Activated B cell treated with CpG ODN at 0.5 μM for 24 hours (primary cell): ENCODE measurements at regions not wholly inside any gene's neighbourhood (a gene's known extent, or its start where the extent isn't known, plus 50 kb on each side); places are given as distances from the start of the nearest gene placed in this dataset.

Experiments
- ATAC-seq: fragments of 200-7000 bp; cut with Tn5 transposase; one replicate; pipeline ENCODE4 v1.10.0; 2021; ENCODE audit warnings: low read depth, mild to moderate bottlenecking, moderate library complexity
- CTCF ChIA-PET: fragments of 350-600 bp; sonication (Branson Sonifier 250); formaldehyde crosslinking; loops from one replicate; lab custom pipeline; 2021; ENCODE audit warnings: antibody characterized with exemption; lab: Charles Lee
- POLR2A ChIA-PET: fragments of 350-600 bp; sonication (Branson Sonifier 250); formaldehyde crosslinking; loops from one replicate; lab custom pipeline; 2021; ENCODE audit warnings: antibody characterized with exemption; lab: Charles Lee
- DNase-seq: peaks from one replicate; pipeline ENCODE4 v3.0.0; 2022
- H3K27ac Mint-ChIP-seq: one replicate; pipeline ENCODE4 v1.8.0; 2020; ENCODE audit warnings: mixed read lengths
- H3K27me3 Mint-ChIP-seq: one replicate; pipeline ENCODE4 v1.8.0; 2021; ENCODE audit warnings: mixed read lengths
- H3K36me3 Mint-ChIP-seq: one replicate; pipeline ENCODE4 v1.8.0; 2021; ENCODE audit warnings: low read depth, mixed read lengths
- H3K4me1 Mint-ChIP-seq: one replicate; pipeline ENCODE4 v1.8.0; 2021; ENCODE audit warnings: mixed read lengths
- H3K4me3 Mint-ChIP-seq: one replicate; pipeline ENCODE4 v1.8.0; 2020; ENCODE audit warnings: mild to moderate bottlenecking, mixed read lengths
- H3K9me3 Mint-ChIP-seq: one replicate; pipeline ENCODE4 v1.8.0; 2020; ENCODE audit warnings: mixed read lengths
- intact Hi-C: fragments of 100-400 bp; cut with micrococcal nuclease; formaldehyde crosslinking; loops from one replicate; pipeline ENCODE4 v1.15.1; 2024
- TF ChIP-seq, protein P1 (sequence below): fragments of 200-600 bp; IDR thresholded peaks from one replicate; pipeline ENCODE4 v1.8.0; 2022; ENCODE audit warnings: antibody characterized with exemption, mild to moderate bottlenecking

DNA sequence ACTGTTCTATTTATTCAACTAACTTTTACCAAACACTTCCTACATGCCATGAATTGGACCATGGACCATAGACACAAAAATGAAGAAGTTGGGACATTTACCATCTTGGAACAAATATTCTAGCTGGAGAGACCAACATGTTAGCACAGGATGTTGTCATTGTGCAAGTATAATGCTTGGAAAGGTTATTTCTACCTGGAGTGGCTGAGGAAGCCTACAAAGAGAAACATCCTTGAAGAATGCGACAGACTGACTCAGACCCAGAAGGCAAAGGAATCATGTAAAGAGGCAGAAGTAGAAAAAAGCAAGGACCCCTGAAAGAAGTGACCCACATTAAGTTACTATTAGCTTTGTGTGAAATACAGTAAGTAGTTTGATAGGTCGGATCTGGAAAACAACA, 180.9 kb downstream of the SOD2 start:
- POLR2A ChIA-PET = no interaction called here
- no peak for DNase-seq
- CTCF ChIA-PET = no interaction called here
- Mint-ChIP-seq H3K36me3 (no peaks in the 10 kb centered on the region), H3K4me1 (no peaks in the 10 kb centered on the region), H3K27me3 (peaks cover 3% of the 10 kb centered on the region), H3K4me3 (no peak overlapping the region), H3K27ac (no peak overlapping the region), H3K9me3 (peaks cover 12% of the 10 kb centered on the region)
- no peak for ATAC-seq
- intact Hi-C loops = no loop called here
- TF ChIP-seq, protein P1, sequence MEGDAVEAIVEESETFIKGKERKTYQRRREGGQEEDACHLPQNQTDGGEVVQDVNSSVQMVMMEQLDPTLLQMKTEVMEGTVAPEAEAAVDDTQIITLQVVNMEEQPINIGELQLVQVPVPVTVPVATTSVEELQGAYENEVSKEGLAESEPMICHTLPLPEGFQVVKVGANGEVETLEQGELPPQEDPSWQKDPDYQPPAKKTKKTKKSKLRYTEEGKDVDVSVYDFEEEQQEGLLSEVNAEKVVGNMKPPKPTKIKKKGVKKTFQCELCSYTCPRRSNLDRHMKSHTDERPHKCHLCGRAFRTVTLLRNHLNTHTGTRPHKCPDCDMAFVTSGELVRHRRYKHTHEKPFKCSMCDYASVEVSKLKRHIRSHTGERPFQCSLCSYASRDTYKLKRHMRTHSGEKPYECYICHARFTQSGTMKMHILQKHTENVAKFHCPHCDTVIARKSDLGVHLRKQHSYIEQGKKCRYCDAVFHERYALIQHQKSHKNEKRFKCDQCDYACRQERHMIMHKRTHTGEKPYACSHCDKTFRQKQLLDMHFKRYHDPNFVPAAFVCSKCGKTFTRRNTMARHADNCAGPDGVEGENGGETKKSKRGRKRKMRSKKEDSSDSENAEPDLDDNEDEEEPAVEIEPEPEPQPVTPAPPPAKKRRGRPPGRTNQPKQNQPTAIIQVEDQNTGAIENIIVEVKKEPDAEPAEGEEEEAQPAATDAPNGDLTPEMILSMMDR = no peak

DNA sequence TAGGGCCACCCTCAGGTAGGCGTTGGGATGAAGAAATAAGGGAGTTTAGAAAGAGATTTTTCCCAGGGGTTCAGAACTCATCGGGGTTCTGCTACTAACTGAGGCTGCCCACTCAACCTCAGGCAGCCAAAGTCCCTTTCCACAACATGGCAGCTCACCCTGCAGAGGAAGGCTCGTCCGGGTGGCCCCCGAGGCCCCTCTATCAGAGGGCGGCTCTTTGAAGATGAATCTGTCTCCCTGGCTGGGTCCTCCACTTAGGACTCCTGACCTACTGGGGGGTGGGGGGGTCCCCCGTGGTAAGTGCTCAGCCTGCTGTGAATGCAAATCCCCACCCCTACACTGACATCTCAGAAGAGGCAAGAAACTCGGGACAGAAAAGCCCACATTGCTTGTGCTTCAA, 182.9 kb downstream of the SOD2 start:
- ATAC-seq = no peak
- intact Hi-C loops = no loop called here
- no peak overlapping the region for H3K27ac Mint-ChIP-seq
- no peaks in the 10 kb centered on the region for H3K4me1 Mint-ChIP-seq
- H3K36me3 Mint-ChIP-seq = no peaks in the 10 kb centered on the region
- TF ChIP-seq, protein P1 = no peak
- CTCF ChIA-PET = no interaction called here
- no peak overlapping the region for H3K4me3 Mint-ChIP-seq
- peaks cover 3% of the 10 kb centered on the region for H3K27me3 Mint-ChIP-seq
- POLR2A ChIA-PET = no interaction called here
- no peaks in the 10 kb centered on the region for H3K9me3 Mint-ChIP-seq
- DNase-seq = no peak

- ATAC-seq (no peak), DNase-seq (no peak)
- Mint-ChIP-seq H3K27me3 (peaks cover 3% of the 10 kb centered on the region), H3K4me3 (no peak overlapping the region), H3K4me1 (no peaks in the 10 kb centered on the region), H3K36me3 (no peaks in the 10 kb centered on the region), H3K9me3 (no peaks in the 10 kb centered on the region), H3K27ac (no peak overlapping the region)
- ChIA-PET CTCF (no interaction called here), POLR2A (no interaction called here)
- intact Hi-C loops = no loop called here
- TF ChIP-seq, protein P1 = no peak
Observed at GRCh38 chr6:159508931-159509330, 184.1 kb downstream of the SOD2 start.

DNA sequence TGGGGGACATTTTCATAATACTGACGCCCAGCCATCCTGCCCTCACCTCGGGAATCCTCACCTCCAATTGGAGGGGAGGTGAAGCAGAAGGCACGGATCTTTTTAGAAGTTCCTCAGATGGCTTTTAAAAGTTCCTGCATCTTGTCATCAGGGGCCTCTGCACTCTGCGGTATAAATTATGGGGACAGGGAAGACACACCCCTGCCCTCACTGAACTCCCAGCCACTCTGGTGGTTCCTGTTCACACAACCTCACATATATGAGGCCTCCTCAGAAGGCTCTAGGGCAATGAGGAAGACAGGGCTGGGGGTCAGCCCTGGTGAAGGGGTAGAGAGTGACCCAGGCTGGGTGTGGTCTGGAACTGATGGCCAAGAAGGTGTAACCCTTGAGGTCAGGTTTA, 187.0 kb downstream of the SOD2 start:
- TF ChIP-seq, protein P1 = no peak
- intact Hi-C loops = no loop called here
- Mint-ChIP-seq H3K27ac (no peak overlapping the region), H3K4me1 (no peaks in the 10 kb centered on the region), H3K27me3 (peaks cover 2% of the 10 kb centered on the region), H3K9me3 (no peaks in the 10 kb centered on the region), H3K36me3 (no peaks in the 10 kb centered on the region), H3K4me3 (no peak overlapping the region)
- ChIA-PET POLR2A (no interaction called here), CTCF (no interaction called here)
- ATAC-seq = no peak
- no peak for DNase-seq

- DNase-seq = no peak
- Mint-ChIP-seq H3K27me3 (peaks cover 2% of the 10 kb centered on the region), H3K36me3 (no peaks in the 10 kb centered on the region), H3K9me3 (no peaks in the 10 kb centered on the region), H3K4me1 (no peaks in the 10 kb centered on the region), H3K4me3 (no peak overlapping the region), H3K27ac (no peak overlapping the region)
- TF ChIP-seq, protein P1 = no peak
- POLR2A ChIA-PET = no interaction called here
- CTCF ChIA-PET = no interaction called here
- intact Hi-C loops = no loop called here
- ATAC-seq = no peak
Observed at GRCh38 chr6:159505140-159505922, 187.7 kb downstream of the SOD2 start.
